ENCODE measurements at regions not wholly inside any gene's neighbourhood (a gene's known extent, or its start where the extent isn't known, plus 50 kb on each side); places are given as distances from the start of the nearest gene placed in this dataset.
"Not testable (repeated sequence)": the region's sequence is repeated elsewhere in the genome, so short reads cannot be mapped to it uniquely, and the experiment has no call there.

- H3K4me3 ChIP-seq (ENCODE audit: low read length); DNase-seq (ENCODE audit: low read depth): not testable (repeated sequence)
These were observed 160.7 kb upstream of the POTEB2 start for GRCh38 chr15:21026848-21027247.

DNA sequence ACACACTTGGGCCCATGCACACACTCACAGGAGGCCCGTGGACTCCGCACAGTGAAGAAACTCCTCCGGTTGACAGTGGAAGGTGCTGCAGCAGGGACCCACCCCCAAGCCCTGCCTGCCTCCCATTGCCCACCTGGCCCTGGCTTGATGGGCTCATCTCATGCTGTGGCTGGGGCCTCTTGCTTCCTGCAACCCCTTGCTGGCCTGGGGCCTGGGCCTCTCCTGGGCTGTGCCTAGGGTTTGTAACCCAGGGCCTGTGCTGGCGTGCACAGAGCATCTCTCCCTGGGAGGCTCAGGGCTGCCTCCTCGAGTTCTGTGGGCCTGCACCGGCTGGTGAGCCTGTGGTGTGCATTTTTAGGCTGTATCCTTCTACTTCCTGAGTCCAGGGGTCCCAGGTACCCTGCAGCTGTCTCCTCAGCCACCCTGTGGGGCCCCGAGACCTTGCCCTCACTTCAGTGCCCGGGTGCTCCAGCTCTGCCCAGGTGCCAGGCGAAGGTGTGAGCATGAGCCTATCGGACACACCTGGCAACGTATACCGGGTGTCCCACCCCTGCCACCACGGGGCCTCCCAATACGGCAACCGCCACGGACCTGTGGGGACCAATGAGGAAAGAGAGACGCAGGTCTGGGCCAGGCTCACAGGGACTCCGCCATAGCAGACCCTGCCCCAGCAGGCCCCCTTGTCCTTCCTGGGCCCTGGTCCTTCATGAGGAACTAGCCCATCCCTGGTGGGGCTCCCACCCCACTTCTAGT lies 158.3 kb upstream of the POTEB2 start:
- DNase-seq (ENCODE audit: low read depth); H3K4me3 ChIP-seq (ENCODE audit: low read length): not testable (repeated sequence)

DNA sequence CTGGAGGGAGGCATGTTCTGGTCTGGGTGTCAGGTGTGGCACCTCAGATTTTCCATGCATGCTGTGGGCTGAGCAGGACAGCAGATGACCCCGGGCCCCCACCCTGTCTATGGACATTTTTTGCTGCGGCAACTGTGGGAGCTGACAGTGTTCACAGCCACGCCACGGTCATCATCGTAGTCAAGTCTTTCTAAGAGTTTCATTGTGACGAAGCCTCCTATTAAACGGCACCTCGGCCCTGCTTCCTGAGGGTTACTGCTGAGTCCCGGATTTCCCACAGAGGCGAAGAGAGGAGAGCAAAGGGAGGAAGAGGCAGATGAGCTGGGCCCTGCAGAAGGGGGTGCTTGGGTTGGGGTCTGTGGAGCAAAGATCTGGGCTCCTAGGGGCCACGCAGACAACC lies 152.1 kb upstream of the POTEB2 start:
- H3K4me3 ChIP-seq (ENCODE audit: low read length); DNase-seq (ENCODE audit: low read depth): not testable (repeated sequence)

- DNase-seq (ENCODE audit: low read depth): not testable (repeated sequence)
These were observed 151.2 kb upstream of the POTEB2 start for GRCh38 chr15:21017326-21017725.

DNA sequence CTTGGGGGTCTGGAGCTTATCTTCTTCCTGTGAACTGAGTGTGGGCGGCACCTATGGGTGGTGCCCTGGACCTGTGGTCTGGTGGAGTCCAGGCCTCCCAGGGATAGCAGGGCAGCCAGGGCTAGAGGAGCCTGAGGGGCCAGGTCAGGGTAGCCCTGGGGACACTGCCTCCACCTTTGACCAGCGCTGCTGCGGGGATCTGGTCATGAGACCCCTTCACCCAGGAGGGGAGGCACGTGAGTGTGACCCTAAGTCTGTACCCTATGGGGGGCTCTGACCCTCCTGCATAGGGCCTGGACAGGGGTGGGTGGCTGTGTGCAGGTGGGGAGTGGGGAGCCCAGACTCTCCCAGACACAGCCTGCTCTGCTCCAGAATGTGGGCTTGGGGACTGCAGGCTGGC lies 150.5 kb upstream of the POTEB2 start:
- DNase-seq (ENCODE audit: low read depth); H3K4me3 ChIP-seq (ENCODE audit: low read length): not testable (repeated sequence)

More at GRCh38 chr15:21017326-21017725, 151.2 kb upstream of the POTEB2 start:
- not testable (repeated sequence) for H3K4me3 ChIP-seq (ENCODE audit: low read length)

- not testable (repeated sequence) for DNase-seq (ENCODE audit: low read depth); H3K4me3 ChIP-seq (ENCODE audit: low read length)
These were observed 149.1 kb upstream of the POTEB2 start for GRCh38 chr15:21015171-21015570.

GRCh38 chr15:21013308-21013707 lies 147.2 kb upstream of the POTEB2 start:
- not testable (repeated sequence) for H3K4me3 ChIP-seq (ENCODE audit: low read length); DNase-seq (ENCODE audit: low read depth)

- not testable (repeated sequence) for H3K4me3 ChIP-seq (ENCODE audit: low read length)
These were observed 143.5 kb upstream of the POTEB2 start for GRCh38 chr15:21009651-21010050.

GRCh38 chr15:21003459-21003858 lies 137.3 kb upstream of the POTEB2 start:
- not testable (repeated sequence) for H3K4me3 ChIP-seq (ENCODE audit: low read length); DNase-seq (ENCODE audit: low read depth)

More at GRCh38 chr15:21009651-21010050, 143.5 kb upstream of the POTEB2 start:
- DNase-seq (ENCODE audit: low read depth): not testable (repeated sequence)

DNA sequence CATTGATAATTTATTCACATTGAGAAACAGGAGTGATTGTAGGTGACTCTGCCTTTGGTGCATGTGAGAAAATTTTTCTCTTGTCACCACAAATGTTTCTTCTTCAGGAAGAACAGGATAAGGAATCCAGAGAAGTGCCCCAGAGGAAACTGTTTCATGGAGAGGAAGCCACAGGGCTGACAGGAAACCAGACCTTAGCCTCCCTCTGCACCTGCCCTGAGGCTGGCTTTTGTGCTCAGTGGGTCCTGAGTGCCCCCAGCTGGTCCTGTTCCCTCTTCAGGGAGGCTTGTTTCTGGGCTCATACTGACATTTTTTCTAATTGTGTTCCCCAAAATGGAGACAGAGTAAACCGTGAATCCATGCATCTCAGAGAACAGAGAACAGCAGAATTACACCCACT lies 135.8 kb upstream of the POTEB2 start:
- DNase-seq (ENCODE audit: low read depth); H3K4me3 ChIP-seq (ENCODE audit: low read length): not testable (repeated sequence)

DNA sequence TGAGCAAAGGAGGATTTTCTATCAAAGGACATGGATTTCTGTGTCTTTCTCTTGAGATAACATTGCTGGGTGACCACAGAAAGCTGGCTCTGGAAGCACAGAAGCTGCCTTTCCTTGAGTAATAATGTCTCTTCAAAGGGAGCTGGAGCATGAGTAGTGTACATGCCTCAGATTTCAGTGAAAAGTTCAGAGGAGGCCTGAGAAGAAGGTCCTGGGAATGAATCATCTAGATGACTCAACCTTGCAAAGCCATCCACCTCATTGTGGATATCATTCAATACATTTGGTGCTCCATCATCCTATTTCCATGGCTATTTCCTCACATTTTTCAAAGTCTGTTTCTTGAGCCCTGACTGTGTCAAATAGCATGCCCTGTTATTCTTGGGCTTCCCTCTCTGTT lies 125.6 kb upstream of the POTEB2 start:
- DNase-seq (ENCODE audit: low read depth); H3K4me3 ChIP-seq (ENCODE audit: low read length): not testable (repeated sequence)

DNA sequence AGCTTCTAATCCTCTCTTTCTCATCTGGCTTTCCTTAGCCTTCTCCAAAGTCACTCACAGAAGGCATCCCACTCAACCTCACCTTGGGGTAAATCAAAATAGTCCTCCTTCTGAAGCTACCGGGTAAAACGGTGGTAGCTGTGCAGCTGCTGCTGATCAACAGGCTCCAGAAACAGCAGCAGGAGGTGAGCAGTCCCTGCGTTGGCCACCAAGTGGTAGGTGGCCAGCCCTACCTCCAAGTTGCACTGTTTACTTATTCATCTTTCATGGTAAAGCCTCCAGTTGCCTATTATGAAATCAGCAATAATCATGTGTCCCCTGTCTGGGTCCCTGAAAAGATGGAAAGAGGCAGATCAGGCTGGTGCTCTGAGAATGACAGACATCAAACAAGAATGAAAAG lies 125.1 kb upstream of the POTEB2 start:
- DNase-seq (ENCODE audit: low read depth); H3K4me3 ChIP-seq (ENCODE audit: low read length): not testable (repeated sequence)

- not testable (repeated sequence) for DNase-seq (ENCODE audit: low read depth); H3K4me3 ChIP-seq (ENCODE audit: low read length)
These were observed 120.7 kb upstream of the POTEB2 start for GRCh38 chr15:20986775-20987174.

- DNase-seq (ENCODE audit: low read depth): not testable (repeated sequence)
These were observed 111.9 kb upstream of the POTEB2 start for GRCh38 chr15:20978057-20978456.

DNA sequence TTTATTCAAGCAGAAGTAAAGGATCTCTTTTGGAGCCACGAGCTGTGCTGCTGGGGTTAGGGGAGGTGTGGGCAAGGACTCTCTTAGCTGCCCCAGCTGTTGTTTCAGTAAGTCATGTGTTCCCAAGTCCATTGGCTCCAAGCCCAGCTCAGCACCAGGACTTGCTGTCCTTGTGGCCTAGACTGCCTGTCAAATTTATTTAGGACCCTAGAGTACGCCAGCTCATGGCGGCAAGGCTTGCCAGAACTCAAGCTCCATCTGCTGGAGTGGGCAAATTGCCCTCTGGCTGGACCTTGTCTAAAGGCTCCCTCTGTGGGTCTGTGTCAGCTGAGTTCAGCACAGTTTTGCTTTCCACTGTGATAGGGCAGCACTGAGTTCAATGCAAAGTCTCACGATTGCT lies 106.6 kb upstream of the POTEB2 start:
- H3K4me3 ChIP-seq (ENCODE audit: low read length); DNase-seq (ENCODE audit: low read depth): not testable (repeated sequence)

More at GRCh38 chr15:20978057-20978456, 111.9 kb upstream of the POTEB2 start:
- not testable (repeated sequence) for H3K4me3 ChIP-seq (ENCODE audit: low read length)

DNA sequence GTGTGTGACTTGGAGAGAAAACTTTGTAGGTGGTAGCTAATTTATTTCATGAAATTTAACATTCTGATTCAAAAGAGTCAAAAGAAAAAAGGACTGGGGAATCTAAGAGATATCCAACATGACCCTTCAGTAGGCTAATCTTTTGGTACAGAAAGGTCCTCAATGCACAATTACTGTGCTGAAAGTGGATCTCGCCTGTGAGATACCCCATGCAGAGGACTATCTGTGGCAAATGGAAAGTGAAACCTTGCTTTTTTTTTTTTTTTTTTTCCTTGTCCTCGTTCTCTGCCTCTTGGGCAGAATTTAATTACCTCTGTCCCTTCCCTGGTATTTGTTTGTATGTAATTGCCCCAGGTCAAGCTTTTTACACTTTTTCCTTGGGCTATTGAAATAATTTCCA lies 93.2 kb upstream of the POTEB2 start:
- H3K4me3 ChIP-seq (ENCODE audit: low read length); DNase-seq (ENCODE audit: low read depth): not testable (repeated sequence)

- DNase-seq (ENCODE audit: low read depth); H3K4me3 ChIP-seq (ENCODE audit: low read length): not testable (repeated sequence)
These were observed 63.2 kb upstream of the POTEB2 start for GRCh38 chr15:20929322-20929721.
